ENCODE measurements at regions not wholly inside any gene's neighbourhood (a gene's known extent, or its start where the extent isn't known, plus 50 kb on each side); places are given as distances from the start of the nearest gene placed in this dataset.

GRCh38 chr16:13552960-13553257, 367.0 kb upstream of the ERCC4 start:
- TF ChIP-seq POLR2A (IDR thresholded peaks at IDR 0.05; ENCODE audit: low read depth, low read length) (no peak), POLR2AphosphoS5 (IDR thresholded peaks at IDR 0.05; ENCODE audit: low read depth, low read length) (no peak)
